ENCODE measurements at regions not wholly inside any gene's neighbourhood (a gene's known extent, or its start where the extent isn't known, plus 50 kb on each side); places are given as distances from the start of the nearest gene placed in this dataset.

GRCh38 chr6:78484198-78485064 is 382.9 kb upstream of the IRAK1BP1 start (continued):
- TF ChIP-seq ZBTB40 (IDR thresholded peaks at IDR 0.05): no peak
- TF ChIP-seq ZBTB40 (CRISPR knock-in tag; IDR thresholded peaks at IDR 0.05): no peak
- TF ChIP-seq ZBTB43 (CRISPR knock-in tag; IDR thresholded peaks at IDR 0.05): no peak
- no peak for TF ChIP-seq FOXK1 (CRISPR knock-in tag; IDR thresholded peaks at IDR 0.05; ENCODE audit: borderline replicate concordance)

Measured in K562 (cell line).